ENCODE measurements at regions not wholly inside any gene's neighbourhood (a gene's known extent, or its start where the extent isn't known, plus 50 kb on each side); places are given as distances from the start of the nearest gene placed in this dataset.

GRCh38 chr22:27080036-27080578 lies 422.7 kb downstream of the MIAT start:
- no peak for TF ChIP-seq CTCF (IDR thresholded peaks at IDR 0.05)
- no peak for ATAC-seq (ENCODE audit: low FRiP score)
- no peak for DNase-seq (ENCODE audit: low spot score)

- TF ChIP-seq CTCF (IDR thresholded peaks at IDR 0.05), result no peak
- DNase-seq (ENCODE audit: low spot score), result no peak
- no peak for ATAC-seq (ENCODE audit: low FRiP score)
Measured at GRCh38 chr22:27080863-27081262, 423.5 kb downstream of the MIAT start.

- DNase-seq (ENCODE audit: low spot score), result no peak
Measured at GRCh38 chr22:27083610-27084009, 426.2 kb downstream of the MIAT start.

GRCh38 chr22:27084130-27084529 lies 426.7 kb downstream of the MIAT start:
- DNase-seq (ENCODE audit: low spot score) (no peak), ATAC-seq (ENCODE audit: low FRiP score) (peak; percentile 39)
- no peak for TF ChIP-seq CTCF (IDR thresholded peaks at IDR 0.05)

More at GRCh38 chr22:27083610-27084009, 426.2 kb downstream of the MIAT start:
- no peak for ATAC-seq (ENCODE audit: low FRiP score)
- no peak for TF ChIP-seq CTCF (IDR thresholded peaks at IDR 0.05)

- ATAC-seq (ENCODE audit: low FRiP score) (no peak), DNase-seq (ENCODE audit: low spot score) (no peak)
- TF ChIP-seq CTCF (IDR thresholded peaks at IDR 0.05), result no peak
Measured at GRCh38 chr22:27086080-27087044, 429.0 kb downstream of the MIAT start.

- ATAC-seq (ENCODE audit: low FRiP score) (no peak), DNase-seq (ENCODE audit: low spot score) (no peak)
- TF ChIP-seq CTCF (IDR thresholded peaks at IDR 0.05), result no peak
Measured at GRCh38 chr22:27087051-27087450, 429.7 kb downstream of the MIAT start.
